HG02884 (cell line): ENCODE measurements at regions not wholly inside any gene's neighbourhood (a gene's known extent, or its start where the extent isn't known, plus 50 kb on each side); places are given as distances from the start of the nearest gene placed in this dataset.

Source experiments
- ATAC-seq: cut with Tn5 transposase; IDR thresholded peaks from one replicate; pipeline ENCODE4 v1.9.1; 2021; ENCODE audit warnings: mild to moderate bottlenecking, moderate library complexity; ENCODE audit not compliant: unreplicated experiment

GRCh38 chr17:55668312-55668920, 54.2 kb downstream of the TMEM100 start:
- no peak for ATAC-seq

GRCh38 chr17:55666806-55667205, 55.9 kb downstream of the TMEM100 start:
- no peak for ATAC-seq

GRCh38 chr17:55664287-55664686, 58.4 kb downstream of the TMEM100 start:
- ATAC-seq, result peak; percentile 91

GRCh38 chr17:55663400-55663799, 59.3 kb downstream of the TMEM100 start:
- ATAC-seq, result no peak

- ATAC-seq, result no peak
Measured at GRCh38 chr17:55661963-55662834, 60.5 kb downstream of the TMEM100 start.

- no peak for ATAC-seq
Measured at GRCh38 chr17:55661256-55661758, 61.4 kb downstream of the TMEM100 start.

GRCh38 chr17:55660178-55660886, 62.3 kb downstream of the TMEM100 start:
- no peak for ATAC-seq

GRCh38 chr17:55659661-55660060, 63.0 kb downstream of the TMEM100 start:
- ATAC-seq, result no peak

GRCh38 chr17:55655777-55656176, 66.9 kb downstream of the TMEM100 start:
- ATAC-seq, result no peak

- ATAC-seq, result no peak
Measured at GRCh38 chr17:55654821-55655220, 67.8 kb downstream of the TMEM100 start.

GRCh38 chr17:55654022-55654421, 68.6 kb downstream of the TMEM100 start:
- no peak for ATAC-seq

GRCh38 chr17:55652825-55653224, 69.8 kb downstream of the TMEM100 start:
- no peak for ATAC-seq

GRCh38 chr17:55652114-55652823, 70.4 kb downstream of the TMEM100 start:
- peak; percentile 54 for ATAC-seq

- ATAC-seq, result no peak
Measured at GRCh38 chr17:55649957-55650597, 72.6 kb downstream of the TMEM100 start.

GRCh38 chr17:55648086-55648485, 74.6 kb downstream of the TMEM100 start:
- ATAC-seq, result no peak

- no peak for ATAC-seq
Measured at GRCh38 chr17:55645361-55645760, 77.3 kb downstream of the TMEM100 start.

- ATAC-seq, result no peak
Measured at GRCh38 chr17:55644346-55644745, 78.3 kb downstream of the TMEM100 start.

GRCh38 chr17:55642741-55643140, 79.9 kb downstream of the TMEM100 start:
- no peak for ATAC-seq

GRCh38 chr17:55641676-55642081, 81.0 kb downstream of the TMEM100 start:
- peak; percentile 52 for ATAC-seq

- ATAC-seq, result no peak
Measured at GRCh38 chr17:55639096-55639495, 83.6 kb downstream of the TMEM100 start.
